GF-D8 (cell line): ENCODE measurements at regions not wholly inside any gene's neighbourhood (a gene's known extent, or its start where the extent isn't known, plus 50 kb on each side); places are given as distances from the start of the nearest gene placed in this dataset.
"Not testable (repeated sequence)": the region's sequence is repeated elsewhere in the genome, so short reads cannot be mapped to it uniquely, and the experiment has no call there.

Experiments
- DNase-seq: peaks from one replicate; lab custom pipeline; 2025; lab: John Stamatoyannopoulos, UW

DNA sequence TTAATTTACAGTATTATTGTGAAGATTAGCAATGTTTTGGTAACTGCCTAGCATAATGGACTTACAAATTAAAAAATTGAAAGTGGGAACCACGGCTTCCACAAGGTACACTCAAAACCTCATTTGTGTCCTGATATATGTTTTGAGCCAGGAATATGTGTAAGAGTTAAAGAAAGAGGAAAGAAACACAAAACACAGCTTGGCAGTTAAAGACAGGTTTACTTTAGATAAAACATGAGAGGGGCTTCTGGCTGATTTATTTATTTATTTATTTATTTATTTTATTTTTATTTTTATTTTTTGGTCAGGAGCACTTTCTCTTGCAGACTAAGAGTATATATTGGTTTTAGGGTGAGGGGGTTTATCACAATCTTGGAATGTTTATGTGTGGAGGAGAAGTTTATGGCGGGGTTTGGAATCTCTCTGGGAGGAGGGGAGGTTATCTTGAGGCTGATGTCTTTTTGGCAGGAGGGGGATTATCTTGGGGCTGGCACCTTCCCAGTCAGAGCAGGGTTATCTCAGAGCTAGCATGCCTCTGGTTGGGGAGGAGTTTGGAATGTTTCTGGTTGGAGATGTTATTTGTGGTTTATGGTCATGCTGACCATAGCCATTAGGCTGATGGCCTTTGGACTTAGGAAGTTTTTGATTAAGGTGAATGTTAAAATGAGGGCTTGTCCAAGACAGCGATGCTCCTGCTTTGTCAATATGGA is 436.7 kb downstream of the DAD1 start:
- no peak for DNase-seq

DNA sequence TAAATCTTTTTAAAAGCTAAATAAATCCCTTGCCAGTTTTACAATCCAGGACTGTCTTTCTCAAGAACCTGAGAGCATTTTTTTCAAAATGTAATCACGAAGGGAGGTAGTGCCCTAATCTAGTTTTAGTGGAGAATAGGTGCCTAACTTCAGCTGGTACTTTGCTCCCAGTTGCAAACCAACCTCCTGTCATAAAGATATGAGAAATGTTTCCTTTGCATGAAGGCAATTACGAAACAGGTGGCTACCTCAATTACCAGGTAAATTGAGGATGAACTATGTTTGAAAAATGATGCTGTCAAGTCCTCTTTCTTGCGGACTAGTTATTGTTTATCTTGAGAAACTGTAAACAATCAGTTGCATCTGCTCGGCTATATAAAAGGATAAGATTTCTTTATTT is 437.9 kb downstream of the DAD1 start:
- DNase-seq = no peak

DNA sequence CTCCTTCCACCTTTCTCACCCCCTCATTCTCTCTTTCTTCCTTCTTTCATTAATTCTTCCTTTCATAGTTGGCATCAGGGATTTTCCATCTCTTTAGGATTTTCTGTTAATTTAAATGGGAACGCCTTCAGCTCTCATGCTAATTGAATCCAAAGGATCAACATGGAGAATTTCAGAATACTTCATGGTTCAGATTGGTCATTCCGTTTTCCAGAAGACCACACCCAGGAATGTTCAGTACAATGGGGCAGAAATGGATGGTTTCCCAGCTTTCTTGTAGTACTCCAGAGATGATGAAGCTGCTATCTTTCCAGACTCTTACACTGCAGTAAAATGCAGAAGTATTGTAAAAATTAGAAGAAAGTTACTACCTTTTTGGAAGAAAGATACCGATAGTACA is 440.0 kb downstream of the DAD1 start:
- no peak for DNase-seq

DNA sequence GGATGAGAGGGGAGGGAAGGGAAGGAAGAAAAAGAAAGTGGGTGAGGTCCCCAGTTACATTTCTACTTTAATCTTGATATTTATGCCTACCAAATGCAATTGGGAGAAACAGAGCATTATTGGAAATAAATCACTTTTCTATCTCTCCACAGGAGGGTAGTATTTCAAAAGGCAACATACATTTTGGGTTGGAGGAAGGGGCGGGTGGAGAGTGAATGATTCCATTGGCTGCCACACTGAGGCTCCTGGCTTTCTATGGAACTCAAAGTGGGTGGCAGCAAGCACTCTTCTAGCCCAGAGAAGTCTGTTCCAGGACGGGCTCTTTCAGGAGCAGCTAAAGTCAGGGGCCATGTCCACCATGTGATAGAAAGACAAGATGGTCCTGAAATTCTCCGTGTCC is 441.3 kb downstream of the DAD1 start:
- DNase-seq = no peak

DNA sequence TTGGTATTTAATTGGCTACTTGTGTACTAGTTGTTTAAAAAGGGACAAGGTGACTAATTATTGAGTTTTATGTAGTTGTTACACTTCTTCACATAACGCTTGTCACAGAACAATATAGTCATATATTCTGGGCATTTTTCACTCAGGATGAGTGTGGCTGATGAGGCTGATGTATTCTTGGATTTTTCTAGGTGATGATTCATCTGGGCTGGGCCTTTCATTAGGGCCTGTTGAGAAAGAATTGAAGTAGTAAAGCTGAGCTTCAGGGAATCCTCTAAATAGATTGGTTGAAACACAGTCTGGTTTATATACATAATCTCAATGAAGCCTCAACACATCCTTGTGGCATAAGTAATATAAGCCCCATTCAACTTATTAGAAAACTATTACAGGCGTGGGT is 445.7 kb downstream of the DAD1 start:
- no peak for DNase-seq

DNA sequence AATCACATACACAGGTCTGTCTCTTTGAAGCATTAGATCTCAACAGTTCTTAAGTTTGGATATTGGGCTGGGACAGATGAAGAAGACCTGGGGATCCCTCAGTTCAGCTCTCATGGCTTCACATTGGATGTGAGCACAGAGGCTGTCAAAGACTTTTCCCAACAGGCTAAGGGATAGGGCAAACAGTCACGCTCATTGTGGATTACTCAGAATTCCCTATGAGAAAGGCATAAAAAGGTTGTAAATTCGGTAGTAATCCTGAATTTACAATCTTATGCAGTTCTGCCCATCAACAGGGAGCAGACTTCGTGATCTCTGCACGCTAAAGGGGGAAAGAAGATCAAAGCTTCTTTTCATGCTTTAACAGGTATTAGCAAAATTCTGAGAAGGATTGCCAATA is 448.4 kb downstream of the DAD1 start:
- DNase-seq = no peak

DNA sequence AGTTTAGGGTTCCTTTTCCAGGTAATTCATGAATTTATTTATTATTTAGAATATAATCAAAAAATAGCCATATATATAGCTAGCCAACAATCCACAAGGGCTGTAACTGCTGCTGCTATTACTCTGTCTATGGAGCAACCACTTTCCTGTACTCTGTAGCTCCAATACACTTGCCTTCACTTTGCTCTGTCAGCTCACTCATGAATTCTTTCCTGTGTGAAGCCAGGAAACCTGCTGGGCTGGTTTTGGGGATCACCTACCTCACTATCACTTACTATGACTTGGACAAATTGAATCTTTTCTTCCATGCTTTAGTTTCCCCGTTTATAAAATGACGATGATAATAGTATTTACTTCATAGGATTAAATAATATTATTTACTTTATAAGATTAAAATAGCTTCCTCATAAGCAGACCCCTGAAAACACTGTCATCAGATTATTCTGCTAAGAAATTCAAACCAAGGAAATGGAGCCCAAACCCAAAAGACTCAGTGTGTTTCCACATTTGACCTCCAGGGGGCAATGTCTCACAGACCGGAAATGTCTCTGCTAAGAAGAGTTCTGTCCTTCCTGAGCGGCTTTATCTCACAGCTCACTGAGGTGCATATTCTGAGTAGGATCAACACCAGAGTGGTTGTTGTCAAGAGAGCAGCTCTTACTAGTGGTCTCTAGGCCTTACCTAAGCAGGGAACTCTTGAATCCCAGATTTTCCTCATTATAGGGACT is 457.1 kb downstream of the DAD1 start:
- DNase-seq = no peak

DNA sequence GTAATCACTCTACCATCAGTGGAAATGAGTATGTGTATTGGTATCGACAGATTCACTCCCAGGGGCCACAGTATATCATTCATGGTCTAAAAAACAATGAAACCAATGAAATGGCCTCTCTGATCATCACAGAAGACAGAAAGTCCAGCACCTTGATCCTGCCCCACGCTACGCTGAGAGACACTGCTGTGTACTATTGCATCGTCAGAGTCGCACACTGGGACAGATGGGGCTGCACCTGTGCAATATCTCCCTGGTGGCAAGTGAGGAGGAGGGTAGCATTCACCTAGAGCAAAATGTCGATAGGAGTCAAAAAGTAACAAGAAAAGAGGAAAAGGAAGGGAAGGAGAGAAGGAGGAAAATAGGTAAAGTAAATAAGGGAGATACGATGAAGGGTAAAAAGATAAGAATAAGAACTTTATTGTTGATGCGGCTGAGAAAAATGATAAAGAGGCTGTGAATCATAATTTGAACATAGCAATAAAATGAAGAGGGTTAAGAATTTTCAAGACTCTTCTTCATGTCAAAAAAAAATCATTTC is 450.5 kb upstream of the OR4E1 start:
- no peak for DNase-seq

DNA sequence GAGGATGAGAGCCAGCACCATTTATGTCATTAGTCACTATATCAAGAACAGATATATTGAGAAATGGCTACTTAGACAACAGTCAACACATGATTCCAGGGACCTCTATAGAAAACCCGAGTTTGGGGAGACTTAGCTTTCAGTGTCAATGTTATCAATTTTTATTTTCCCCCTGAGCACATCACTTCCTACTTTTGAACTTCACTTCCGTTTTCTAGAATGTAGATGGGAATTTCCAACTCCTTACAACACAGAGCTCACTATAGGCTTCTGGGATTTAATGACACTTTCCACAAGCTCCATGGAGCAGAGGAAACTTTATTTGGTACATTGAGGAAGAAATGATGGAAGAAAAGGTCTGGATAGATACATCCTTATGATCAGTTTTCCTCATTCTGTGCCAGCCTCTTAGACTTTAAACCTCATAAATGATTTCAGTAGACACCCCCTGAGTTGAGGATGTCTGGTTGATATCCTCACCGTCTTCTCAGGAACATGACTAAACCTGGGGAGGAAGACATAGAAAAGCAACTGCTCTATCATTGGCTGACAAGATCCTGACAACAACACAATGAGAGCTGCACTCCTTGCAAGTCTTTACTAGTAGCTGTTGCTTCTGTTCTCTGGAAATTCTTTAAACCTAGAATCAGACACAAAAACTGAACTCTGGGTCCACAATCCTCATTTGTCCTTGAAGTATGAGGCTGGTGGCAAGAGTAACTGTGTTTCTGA is 449.4 kb upstream of the OR4E1 start:
- DNase-seq = no peak

DNA sequence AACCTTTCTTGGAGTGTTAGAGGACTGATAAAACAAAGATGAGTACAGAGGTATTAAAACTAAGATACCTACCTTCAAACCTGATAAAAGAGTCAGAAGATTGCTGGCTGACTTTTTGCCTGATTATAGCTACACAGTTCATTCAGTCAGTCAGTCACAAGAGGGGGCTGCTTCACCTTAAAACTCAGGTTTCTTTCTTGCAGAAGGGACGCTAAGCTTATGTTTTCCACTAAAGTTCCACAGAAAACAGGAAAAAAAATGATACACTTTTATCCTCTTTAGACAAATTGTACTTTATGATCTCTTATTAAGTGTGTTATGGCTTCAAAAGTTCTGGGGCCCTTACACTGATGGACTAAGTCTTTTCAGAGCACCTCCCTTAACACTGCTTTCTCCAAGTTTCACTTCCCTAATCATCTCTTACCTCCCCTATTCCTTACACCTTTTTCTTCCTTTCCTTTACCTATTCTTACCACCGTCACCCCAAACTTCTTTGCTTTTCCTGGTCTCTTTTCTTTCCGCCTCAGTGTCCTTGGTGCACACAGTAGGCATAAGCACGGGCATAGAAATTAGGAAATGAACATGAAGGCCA is 448.7 kb upstream of the OR4E1 start:
- DNase-seq = no peak

DNA sequence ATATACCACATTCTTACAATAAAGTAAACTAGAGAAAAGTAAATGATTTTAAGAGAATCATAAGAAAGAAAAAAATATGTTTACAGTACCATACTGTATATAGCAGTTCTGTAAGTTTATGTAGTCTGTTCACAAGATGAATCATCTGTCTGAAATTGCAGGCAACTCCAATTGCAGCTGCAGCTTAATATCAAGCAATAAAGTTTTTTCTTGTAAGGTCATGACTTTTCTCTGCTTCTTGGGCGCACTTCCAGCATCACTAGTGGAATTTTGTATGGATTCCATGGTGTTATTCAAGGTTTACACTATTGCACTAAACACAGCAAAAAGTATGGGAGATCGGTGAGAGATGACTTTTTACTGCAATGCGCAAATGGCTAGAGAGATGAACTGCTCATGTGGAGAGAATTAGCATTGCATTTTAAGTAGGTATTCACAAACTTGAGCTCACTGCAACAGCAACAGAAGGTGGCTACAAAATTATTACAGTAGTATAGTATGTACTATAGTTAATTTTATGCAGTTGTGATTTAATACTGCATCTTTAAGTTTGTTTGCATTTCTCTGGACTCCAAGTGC is 445.4 kb upstream of the OR4E1 start:
- DNase-seq = no peak

DNA sequence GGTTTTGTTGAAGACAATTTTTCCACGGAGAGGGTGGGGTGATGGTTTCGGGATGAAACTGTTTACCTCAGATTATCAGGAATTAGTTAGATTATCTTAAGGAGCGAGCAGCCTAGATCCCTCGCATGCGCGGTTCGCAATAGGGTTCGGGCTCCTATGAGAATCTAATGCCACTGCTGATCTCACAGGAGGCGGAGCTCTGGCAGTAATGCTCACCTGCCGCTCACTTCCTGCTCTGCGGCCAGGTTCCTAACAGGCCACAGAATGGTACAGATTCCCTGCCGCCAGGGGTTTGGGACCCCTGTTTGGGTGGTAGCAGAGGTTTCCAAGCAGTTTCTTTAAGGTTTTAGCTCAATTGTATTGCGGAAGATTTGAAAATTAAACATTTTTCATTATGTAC is 439.8 kb upstream of the OR4E1 start:
- DNase-seq = no peak

DNA sequence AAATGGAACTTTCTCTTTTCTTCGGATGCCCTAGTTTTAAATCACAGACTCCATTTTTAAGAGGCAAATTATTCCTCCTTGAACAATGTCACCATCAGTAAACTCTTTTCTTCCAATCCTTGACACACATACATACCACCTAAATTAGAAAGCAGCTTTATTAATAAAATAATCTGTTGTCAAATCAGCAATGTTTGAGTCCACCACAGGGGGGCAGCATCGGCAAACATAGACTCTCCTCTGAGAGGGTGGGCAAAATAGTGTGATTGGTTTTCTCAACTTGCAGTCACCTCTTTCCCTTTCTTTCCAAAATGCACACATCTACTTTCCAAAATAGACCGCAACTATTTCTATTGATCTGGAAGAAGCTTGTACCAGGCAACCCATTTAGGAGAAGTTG is 438.4 kb upstream of the OR4E1 start:
- DNase-seq = no peak

DNA sequence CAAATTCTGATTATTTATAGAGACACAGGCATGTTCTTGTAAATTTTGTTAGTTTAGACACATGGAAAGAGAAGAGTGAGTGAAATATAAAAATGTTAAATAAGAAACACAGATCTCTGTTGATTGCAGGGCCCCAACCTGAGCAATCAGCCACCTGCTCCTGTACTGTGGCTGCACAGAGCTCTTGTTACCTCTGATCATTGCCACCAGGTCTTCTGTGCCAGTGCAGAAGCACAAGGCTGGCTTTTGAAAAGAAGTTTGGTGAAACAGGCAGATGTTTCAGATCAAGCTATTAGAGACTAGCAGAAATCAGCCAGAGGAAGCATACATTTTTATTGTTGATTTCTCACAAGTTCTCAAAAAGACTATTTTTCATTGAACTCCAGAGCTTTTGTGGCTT is 434.1 kb upstream of the OR4E1 start:
- DNase-seq = no peak

DNA sequence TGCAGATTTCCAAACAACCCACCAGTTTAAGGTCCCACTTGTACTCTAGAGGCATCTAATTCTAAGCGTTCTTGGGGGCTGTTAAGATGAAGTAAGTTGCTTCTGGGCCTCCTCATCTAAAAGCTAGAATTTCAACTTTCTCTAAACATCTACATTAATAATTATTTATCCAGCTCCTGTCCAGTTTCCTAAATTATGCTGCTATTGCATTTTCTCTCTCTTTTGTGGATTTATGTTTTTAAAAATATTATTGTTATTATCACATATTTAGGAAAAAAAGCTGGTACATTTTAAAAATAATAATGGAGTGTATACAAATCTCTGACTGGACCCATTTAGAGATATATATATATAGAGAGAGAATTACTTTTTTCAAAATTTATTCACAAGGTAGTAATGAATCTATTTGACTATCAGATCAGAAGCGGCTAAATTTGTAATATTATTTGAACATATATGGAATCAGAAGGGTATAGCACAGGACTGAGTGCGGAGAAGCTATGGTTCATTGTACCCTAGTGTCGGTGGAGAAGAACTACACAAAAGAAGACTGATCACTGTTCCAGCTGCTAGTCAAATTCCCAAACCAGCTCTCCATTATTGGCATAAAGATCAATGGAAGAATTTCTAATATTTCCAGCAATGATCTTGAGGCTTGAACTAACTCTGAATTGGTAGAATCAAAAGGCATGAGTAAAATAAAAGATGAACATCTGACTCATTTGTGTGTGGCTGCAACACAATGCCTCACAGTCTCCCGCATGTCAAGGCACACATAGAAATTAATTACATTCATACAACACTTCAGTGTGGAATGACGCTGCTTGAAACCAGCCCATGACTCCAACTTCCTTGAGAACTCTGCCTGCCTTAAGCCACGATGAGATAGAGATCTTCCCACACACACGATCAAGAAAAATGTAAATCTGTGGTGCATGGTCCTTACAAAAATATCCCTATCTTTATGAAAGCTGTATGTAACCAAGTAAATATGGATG is 433.4 kb upstream of the OR4E1 start:
- DNase-seq = no peak

DNA sequence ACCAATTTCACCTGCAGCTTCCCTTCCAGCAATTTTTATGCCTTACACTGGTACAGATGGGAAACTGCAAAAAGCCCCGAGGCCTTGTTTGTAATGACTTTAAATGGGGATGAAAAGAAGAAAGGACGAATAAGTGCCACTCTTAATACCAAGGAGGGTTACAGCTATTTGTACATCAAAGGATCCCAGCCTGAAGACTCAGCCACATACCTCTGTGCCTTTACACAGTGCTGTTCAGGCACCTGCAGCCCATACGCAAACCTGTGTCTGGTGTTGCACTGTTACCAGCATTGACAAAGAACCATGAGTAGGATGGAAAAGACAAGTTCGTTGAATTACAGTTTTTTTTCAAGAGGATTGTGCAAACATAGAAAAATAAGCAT is 432.0 kb upstream of the OR4E1 start:
- DNase-seq = no peak

DNA sequence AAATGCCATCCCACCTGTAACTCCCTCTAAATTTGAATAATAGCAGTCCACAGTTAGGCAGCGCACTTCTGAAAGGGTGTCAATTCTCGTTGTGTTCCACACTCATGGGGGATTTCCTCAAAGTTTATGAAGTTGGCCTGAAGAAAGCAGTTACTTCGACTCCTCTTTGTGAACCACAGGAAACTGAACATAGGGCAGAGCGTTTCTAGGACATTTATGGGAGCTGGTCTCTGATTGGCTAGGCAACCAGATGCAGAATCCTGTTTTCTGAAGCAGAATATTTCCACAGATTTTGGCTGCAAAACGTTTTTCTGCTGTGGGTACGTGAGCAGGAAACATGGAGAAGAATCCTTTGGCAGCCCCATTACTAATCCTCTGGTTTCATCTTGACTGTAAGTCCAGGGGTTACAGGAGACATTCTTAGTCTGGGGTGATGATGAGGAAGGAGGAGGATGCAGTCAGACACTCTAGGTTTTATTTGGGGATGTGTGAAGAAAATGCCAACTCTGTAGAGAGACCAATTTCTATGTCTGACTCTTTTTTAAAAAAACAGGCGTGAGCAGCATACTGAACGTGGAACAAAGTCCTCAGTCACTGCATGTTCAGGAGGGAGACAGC is 431.5 kb upstream of the OR4E1 start:
- no peak for DNase-seq

DNA sequence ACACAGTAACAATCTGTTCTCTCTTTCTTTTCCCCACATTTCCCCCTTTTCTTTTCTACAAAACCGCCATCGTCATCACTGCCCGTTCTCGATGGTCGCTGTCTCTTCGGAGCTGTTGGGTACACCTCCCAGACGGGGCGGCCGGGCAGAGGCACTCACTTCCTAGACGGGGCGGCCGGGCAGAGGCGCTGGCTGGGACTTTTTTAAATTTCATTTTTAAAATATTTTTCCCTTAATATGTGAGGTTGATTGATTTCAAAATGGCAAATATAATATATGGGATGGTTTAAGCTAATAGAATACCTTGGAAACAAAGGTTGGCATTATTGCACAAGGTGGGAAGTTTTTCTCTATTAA is 427.1 kb upstream of the OR4E1 start:
- not testable (repeated sequence) for DNase-seq

DNA sequence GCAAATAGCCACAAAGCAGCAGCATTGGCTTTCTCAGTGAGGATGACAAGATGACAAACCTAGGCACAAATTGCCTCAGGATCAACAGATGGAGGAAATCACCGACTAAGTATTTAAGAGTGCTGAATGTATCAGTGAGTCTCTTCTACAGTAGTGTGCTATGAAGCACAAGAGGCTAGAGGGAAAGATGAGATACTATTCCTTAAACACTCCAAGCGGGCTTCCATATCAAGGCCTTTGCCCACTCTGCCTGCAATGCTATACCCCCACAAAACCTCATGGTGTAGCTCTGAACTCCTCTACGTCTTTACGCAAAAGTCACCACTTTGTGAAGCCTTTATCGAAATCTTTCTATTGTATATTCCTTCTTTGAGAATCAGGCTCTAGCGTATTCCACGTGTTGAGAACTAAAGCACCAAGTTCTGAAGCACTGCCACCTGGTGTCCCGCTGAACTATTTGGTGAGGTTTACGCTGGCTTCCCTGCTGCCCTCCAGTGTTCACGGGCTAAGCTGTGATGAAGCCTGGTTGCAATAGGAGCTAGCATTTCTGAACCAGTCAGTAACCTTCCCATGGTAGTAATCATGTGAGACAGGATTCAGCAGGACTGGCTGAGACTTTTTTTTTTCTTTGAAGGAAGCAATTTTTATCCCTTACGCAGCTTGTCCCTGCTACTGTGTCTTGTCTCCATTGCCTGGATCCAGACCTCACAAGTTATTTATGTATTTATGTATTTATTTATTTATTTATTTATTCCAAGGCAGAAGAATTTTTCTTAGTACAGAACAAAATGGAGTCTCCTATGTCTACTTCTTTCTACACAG is 426.5 kb upstream of the OR4E1 start:
- DNase-seq = peak; percentile 18

DNA sequence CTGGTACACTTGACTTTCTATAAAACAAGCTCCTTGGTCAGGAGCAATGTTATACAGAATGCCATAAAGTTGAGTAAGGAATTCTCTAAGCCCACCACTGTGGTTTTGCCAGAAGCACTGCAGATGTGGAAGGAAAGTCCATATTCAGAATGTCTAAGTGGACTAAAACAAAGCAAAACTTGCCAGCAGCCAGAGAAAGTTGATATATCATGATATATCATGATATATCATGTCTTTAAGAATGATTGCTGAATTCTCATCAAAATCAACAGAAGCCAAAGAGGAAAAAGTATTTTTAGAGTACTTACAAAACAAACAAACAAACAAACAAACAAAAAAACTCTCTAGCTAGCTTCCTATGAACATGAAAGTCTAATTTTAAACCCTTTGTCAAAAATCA is 424.8 kb upstream of the OR4E1 start:
- no peak for DNase-seq
